T-helper 17 cell (primary cell): ENCODE measurements at regions not wholly inside any gene's neighbourhood (a gene's known extent, or its start where the extent isn't known, plus 50 kb on each side); places are given as distances from the start of the nearest gene placed in this dataset.

Experiments
- ATAC-seq: fragments of 150-1000 bp; cut with Tn5 transposase; 2 replicates; pipeline ENCODE4 v1.10.0; 2021; ENCODE audit warnings: mild to moderate bottlenecking, moderate library complexity
- DNase-seq, 3 donors: peaks; one replicate each; pipeline versions ENCODE4 v3.0.0 to v3.0.0-alpha.2; 2020 to 2021
- H3K9me3 ChIP-seq: one replicate; pipeline ENCODE4 v1.7.0; 2013; ENCODE audit warnings: low read length, mild to moderate bottlenecking; ENCODE audit not compliant: control insufficient read depth, poor library complexity, severe bottlenecking
- H3K27ac Mint-ChIP-seq: one replicate; pipeline ENCODE4 v1.8.0; 2022; ENCODE audit warnings: mild to moderate bottlenecking, moderate library complexity, mixed read lengths
- H3K27me3 Mint-ChIP-seq: one replicate; pipeline ENCODE4 v1.8.0; 2022; ENCODE audit warnings: mixed read lengths
- H3K36me3 Mint-ChIP-seq: one replicate; pipeline ENCODE4 v1.8.0; 2022; ENCODE audit warnings: low read depth, mixed read lengths
- H3K4me1 Mint-ChIP-seq: one replicate; pipeline ENCODE4 v1.8.0; 2022; ENCODE audit warnings: mild to moderate bottlenecking, mixed read lengths
- H3K4me3 Mint-ChIP-seq: one replicate; pipeline ENCODE4 v1.8.0; 2022; ENCODE audit warnings: mild to moderate bottlenecking, moderate library complexity, mixed read lengths

DNA sequence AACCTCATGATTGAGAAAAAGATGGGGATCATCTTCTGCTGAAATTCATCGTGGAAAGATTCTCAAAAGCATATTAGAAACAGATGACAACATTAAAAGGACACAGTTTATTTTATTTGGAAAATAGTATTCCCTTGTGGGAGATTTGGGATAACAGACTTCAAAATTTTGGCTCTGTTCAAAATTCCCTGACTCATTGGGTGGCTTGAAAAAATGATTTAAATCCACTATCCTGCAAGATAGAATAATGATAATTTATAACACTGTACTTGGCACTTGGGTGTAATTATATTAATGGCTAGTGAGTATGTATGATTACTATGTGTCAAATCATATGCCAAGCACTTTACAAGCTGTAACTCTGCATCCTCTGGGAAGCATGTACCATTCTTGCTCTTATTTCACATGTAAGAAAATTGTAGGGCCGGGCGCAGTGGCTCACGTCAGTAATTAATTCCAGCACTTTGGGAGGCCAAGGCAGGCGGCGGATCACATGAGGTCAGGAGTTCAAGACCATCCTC lies 128.8 kb downstream of the LMNTD1 start:
- H3K27me3 Mint-ChIP-seq = no peaks in the 10 kb centered on the region
- peaks cover 4% of the 10 kb centered on the region for H3K36me3 Mint-ChIP-seq
- no peaks in the 10 kb centered on the region for H3K9me3 ChIP-seq
- H3K4me3 Mint-ChIP-seq = no peak overlapping the region
- H3K4me1 Mint-ChIP-seq = no peaks in the 10 kb centered on the region
- H3K27ac Mint-ChIP-seq = no peak overlapping the region
- ATAC-seq (no peak), DNase-seq (no peak)

DNA sequence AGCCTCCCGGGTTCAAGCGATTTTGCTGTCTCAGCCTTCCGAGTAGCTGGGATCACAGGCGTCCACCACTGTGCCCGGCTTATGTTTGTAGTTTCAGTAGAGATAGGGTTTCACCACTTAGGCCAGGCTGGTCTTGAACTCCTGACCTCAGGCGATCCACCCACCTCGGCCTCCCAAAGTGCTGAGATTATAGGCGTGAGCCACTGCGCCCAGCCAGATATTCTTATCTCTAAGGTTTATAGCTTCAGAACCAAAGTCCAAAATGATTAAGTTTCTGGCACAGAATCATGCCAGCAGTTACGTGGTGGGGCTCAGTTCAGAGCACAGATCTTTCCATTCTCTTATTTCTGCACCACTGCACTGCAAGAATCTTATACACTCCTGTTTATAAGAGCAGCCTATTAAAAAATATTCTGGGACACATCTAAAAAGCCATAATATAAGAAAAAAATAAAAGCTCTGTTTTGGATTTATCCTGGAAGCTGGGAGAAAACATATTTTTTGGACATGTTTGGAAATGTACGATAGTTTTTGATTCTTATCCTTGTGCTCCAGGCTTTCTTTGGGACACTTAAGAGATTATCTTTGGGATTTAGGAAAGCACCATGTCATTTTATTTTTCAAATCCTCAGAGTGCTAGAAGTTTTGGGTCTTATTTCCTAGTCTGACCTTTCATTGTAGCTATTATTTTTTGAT lies 129.6 kb downstream of the LMNTD1 start:
- no peaks in the 10 kb centered on the region for H3K9me3 ChIP-seq
- no peaks in the 10 kb centered on the region for H3K4me1 Mint-ChIP-seq
- H3K36me3 Mint-ChIP-seq = peaks cover 4% of the 10 kb centered on the region
- no peak overlapping the region for H3K27ac Mint-ChIP-seq
- no peak for ATAC-seq
- no peak for DNase-seq
- H3K27me3 Mint-ChIP-seq = no peaks in the 10 kb centered on the region
- no peak overlapping the region for H3K4me3 Mint-ChIP-seq

DNA sequence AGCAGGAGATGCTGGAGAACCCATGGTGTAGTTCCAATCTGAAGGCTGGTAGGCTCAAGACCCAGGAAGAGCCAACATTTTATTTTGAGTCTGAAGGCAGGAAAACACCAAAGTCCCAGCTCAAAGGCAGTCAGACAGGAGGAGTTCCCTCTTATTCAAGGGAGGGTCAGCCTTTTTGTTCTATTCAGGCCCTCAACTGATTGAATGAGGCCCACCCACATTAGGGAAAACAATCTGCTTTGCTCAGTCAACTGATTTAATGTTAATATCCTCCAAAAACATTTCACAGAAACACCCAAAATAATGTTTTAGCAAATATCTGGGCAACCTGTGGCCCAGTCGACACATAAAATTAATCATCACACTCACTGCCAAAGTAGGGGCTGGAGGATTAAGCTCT lies 130.8 kb downstream of the LMNTD1 start:
- Mint-ChIP-seq H3K4me1 (no peaks in the 10 kb centered on the region), H3K27me3 (no peaks in the 10 kb centered on the region), H3K4me3 (no peak overlapping the region), H3K36me3 (peaks cover 4% of the 10 kb centered on the region), H3K27ac (no peak overlapping the region)
- no peak for DNase-seq
- ATAC-seq = no peak
- H3K9me3 ChIP-seq = no peaks in the 10 kb centered on the region

DNA sequence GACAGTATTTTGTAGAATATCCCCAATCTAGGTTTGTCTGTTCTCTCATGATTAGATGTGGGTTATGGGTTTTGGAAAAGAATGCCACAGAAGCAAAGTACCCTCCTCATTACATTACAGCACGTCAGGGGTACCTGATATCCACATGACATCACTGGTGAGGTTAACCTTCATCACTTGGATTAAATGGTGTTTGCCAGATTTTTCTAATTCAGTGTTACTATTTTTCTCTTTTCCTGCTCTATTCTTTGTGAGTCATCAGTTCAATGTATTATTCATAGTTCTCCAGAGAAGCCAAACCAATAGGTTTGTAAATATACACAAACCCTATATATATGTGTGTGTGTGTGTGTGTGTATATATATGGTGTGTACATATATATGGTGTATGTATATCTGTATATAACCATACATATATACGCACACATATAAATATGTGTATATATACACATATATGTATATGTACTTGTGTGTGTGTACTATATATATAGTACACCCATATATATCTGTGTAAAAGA lies 131.4 kb downstream of the LMNTD1 start:
- H3K9me3 ChIP-seq = no peaks in the 10 kb centered on the region
- Mint-ChIP-seq H3K27ac (no peak overlapping the region), H3K27me3 (peaks cover 2% of the 10 kb centered on the region), H3K36me3 (peaks cover 2% of the 10 kb centered on the region), H3K4me3 (no peak overlapping the region), H3K4me1 (no peaks in the 10 kb centered on the region)
- no peak for ATAC-seq
- DNase-seq = no peak

DNA sequence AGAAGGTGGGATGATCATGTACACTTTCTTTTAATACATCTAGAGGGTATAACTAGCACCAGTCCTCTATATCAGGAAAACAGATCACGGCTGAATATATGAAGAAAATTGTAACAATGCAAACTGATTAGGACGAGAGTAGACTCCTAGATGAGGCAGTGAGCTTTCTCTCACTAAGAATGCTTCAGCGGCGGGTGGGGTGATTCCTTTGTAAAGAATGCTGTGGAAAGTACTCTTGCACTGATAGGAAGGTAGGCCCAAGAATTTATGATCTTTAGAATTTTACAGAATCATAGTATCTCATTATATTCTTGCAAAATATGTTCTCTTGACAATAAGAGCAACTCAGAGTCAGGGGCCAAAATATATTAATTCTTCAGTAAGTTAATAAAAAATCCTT lies 133.0 kb downstream of the LMNTD1 start:
- ATAC-seq (no peak), DNase-seq (no peak)
- no peak overlapping the region for H3K27ac Mint-ChIP-seq
- H3K4me1 Mint-ChIP-seq = no peaks in the 10 kb centered on the region
- H3K4me3 Mint-ChIP-seq = no peak overlapping the region
- peaks cover 6% of the 10 kb centered on the region for H3K27me3 Mint-ChIP-seq
- H3K36me3 Mint-ChIP-seq = peaks cover 2% of the 10 kb centered on the region
- no peaks in the 10 kb centered on the region for H3K9me3 ChIP-seq

DNA sequence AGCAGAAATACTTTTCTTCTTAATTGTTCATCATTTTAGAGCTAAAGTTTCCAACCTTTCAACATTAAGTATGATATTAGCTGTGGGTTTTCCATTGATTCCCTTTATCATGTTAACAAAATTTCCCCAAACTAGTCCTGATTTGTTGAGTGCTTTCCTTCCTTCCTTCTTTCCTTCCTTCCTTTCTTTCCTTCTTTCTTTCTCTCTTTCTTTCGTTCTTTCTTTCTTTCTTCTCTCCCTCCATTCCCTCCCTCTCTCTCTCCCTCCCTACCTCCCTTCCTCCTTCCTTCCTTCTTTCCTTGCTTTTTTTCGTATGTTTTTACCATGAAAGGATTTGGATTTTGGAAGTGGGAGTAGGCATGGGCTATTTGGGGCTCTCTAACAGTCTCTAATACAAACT lies 133.5 kb downstream of the LMNTD1 start:
- Mint-ChIP-seq H3K36me3 (peaks cover 2% of the 10 kb centered on the region), H3K4me3 (no peak overlapping the region), H3K4me1 (no peaks in the 10 kb centered on the region), H3K27ac (no peak overlapping the region), H3K27me3 (peaks cover 6% of the 10 kb centered on the region)
- DNase-seq = no peak
- H3K9me3 ChIP-seq = no peaks in the 10 kb centered on the region
- no peak for ATAC-seq

DNA sequence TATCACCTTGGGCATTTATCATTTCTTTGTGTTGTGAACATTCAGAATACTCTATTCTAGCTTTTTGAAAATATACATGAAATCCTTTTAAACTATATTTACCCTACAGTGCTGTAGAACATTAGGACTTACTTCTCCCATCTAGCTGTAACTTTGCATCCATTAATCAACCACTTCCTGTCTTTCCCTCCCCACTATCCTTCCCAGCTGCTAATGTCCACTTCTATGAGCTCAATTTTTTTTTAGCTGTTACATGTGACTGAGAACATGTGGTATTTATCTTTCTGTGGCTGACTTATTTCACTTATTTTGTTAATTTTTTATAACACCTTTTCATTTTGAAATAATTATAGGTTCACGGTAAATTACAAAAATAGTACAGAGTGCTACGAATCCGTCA lies 136.0 kb downstream of the LMNTD1 start:
- Mint-ChIP-seq H3K4me1 (no peaks in the 10 kb centered on the region), H3K27me3 (peaks cover 17% of the 10 kb centered on the region), H3K27ac (no peak overlapping the region), H3K4me3 (no peak overlapping the region), H3K36me3 (peaks cover 2% of the 10 kb centered on the region)
- no peaks in the 10 kb centered on the region for H3K9me3 ChIP-seq
- ATAC-seq = no peak
- no peak for DNase-seq

DNA sequence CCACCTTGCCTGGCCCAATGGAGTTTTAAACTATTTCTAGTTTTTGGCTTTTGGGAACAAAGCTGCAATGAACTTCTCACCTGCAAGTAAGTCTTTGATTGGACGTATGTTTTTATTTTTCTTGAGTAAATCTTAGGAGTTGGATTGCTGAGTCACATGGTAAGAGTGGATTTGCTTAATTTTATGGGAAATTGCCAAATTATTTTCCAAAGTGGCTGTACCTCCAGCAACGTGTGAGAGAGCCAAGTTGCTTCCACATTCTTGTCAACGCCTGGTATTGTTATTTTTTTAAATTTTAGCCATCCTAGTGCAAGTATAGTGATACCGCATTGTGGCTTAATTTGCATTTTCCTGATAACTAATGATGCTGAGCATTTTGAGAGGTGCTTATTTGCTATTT lies 136.6 kb downstream of the LMNTD1 start:
- DNase-seq (no peak), ATAC-seq (no peak)
- Mint-ChIP-seq H3K27ac (no peak overlapping the region), H3K4me3 (no peak overlapping the region), H3K36me3 (peaks cover 2% of the 10 kb centered on the region), H3K4me1 (no peaks in the 10 kb centered on the region), H3K27me3 (peaks cover 17% of the 10 kb centered on the region)
- H3K9me3 ChIP-seq = no peaks in the 10 kb centered on the region

DNA sequence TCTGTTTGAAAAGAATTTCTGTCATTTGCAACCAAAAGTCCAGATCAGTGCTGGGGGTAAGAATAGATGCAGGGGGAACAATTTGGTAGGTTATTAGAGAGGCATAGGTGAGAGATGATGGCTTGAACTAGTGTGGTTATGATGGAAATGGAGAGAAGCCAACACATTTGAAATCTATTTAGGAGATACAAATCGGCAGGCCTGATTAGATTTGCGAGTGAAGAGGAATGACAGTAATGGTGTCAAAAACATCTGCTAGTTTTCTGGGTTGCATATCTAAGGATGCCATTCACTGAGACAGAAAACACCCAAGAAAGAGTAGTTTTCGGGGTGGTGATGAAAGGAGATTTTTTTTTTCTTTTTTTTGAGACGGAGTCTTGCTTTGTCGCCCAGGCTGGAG lies 138.1 kb downstream of the LMNTD1 start:
- peaks cover 2% of the 10 kb centered on the region for H3K36me3 Mint-ChIP-seq
- no peak overlapping the region for H3K27ac Mint-ChIP-seq
- peaks cover 20% of the 10 kb centered on the region for H3K27me3 Mint-ChIP-seq
- DNase-seq = no peak
- H3K4me3 Mint-ChIP-seq = no peak overlapping the region
- no peaks in the 10 kb centered on the region for H3K9me3 ChIP-seq
- H3K4me1 Mint-ChIP-seq = no peaks in the 10 kb centered on the region
- no peak for ATAC-seq

DNA sequence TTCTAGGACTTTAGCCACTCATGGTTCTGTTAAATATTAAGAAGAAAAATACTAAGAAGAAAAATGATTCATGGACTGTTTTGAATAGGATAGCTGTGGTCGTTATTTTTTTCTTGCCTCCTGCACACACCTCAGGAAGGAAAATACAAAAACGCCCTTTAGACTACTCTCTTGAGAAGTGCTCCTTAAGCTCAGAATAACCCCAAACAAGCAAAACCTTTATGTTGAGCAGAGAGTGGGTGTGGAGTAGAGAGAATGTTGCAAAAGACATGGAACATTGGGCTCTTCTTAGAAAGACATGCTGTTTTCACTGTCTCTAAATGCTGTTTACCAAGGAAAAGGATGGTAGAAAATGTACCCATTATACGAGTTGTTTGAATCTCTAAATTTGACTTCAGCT lies 140.3 kb downstream of the LMNTD1 start:
- Mint-ChIP-seq H3K27me3 (peaks cover 25% of the 10 kb centered on the region), H3K27ac (no peak overlapping the region), H3K36me3 (no peaks in the 10 kb centered on the region), H3K4me1 (no peaks in the 10 kb centered on the region), H3K4me3 (no peak overlapping the region)
- no peaks in the 10 kb centered on the region for H3K9me3 ChIP-seq
- no peak for DNase-seq
- no peak for ATAC-seq

DNA sequence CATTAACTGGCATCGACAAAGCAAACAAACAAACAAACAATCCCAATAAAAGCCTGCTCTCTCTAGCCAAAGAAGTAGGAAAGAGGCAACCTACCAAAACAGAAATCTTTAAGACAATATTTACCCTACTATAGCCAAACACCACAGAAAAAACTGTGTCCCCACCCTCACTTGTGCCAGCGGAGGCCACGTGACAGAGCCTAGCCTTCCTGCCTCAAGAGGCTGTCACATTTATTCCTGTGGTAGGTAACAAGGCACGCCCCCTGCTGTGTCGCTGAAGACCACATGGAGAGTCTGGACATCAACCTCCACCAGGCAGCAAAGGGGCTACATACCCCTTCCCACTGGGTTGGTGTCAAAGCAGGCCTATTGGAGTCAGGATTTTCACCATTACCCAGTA lies 148.1 kb downstream of the LMNTD1 start:
- H3K9me3 ChIP-seq = no peaks in the 10 kb centered on the region
- H3K27ac Mint-ChIP-seq = no peak overlapping the region
- no peak for ATAC-seq
- H3K36me3 Mint-ChIP-seq = peaks cover 2% of the 10 kb centered on the region
- no peaks in the 10 kb centered on the region for H3K4me1 Mint-ChIP-seq
- H3K4me3 Mint-ChIP-seq = no peak overlapping the region
- no peak for DNase-seq
- peaks cover 13% of the 10 kb centered on the region for H3K27me3 Mint-ChIP-seq

DNA sequence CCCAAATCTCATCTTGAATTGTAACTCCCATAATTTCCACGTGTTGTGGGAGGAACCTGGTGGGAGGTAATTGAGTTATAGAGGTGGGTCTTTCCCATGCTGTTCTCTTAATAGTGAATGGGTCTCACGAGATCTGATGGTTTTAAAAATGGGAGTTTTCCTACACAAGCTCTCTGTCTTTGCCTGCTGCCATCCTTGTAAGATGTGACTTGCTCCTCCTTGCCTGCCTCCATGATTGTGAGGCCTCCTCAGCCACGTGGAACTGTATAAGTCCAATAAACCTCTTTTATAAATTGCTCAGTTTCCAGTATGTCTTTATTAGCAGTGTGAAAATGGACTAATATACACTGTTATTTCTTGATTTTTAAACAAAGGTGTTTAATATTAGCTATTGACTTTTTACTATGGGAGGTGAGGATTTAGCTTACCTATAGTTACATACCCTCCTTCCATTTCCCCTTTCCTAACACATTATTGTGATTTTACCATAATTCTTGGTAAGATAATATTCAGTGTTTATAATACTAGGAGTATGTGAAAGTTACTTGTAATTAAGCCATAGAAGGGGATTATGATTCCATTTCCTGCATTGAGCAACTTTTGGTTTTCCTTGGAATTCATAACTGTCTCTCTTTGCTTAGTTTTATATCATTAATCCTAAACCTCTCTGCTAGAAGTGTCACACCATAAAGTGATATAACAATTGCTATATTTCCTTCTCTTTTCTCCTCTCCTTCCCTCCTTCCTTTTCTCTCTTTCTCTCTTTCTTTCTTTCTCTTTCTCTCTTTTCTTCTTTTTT lies 151.0 kb upstream of the KRAS start:
- no peaks in the 10 kb centered on the region for H3K9me3 ChIP-seq
- ATAC-seq (no peak), DNase-seq (no peak)
- Mint-ChIP-seq H3K4me1 (no peaks in the 10 kb centered on the region), H3K27ac (no peak overlapping the region), H3K36me3 (peaks cover 2% of the 10 kb centered on the region), H3K4me3 (no peak overlapping the region), H3K27me3 (peaks cover 10% of the 10 kb centered on the region)

DNA sequence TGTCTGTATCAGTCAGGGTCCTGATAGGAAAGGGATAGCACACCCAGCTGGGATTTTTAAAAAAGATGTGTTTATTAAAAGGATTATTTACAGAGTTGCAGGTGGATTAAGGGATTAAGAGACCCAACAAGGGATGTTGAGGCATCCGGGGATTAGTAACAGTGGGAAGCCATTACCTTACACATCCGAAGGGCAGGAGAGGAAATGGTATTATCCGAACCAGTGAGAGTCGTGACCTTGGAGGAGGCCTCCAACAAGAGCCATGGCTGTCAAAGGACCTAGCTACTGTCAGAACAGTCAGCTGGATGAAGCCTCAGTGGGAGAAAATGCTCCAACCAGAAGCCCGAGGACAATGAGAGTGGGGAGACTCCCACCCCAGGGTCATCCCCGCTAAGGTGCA lies 146.3 kb upstream of the KRAS start:
- H3K27me3 Mint-ChIP-seq = peaks cover 8% of the 10 kb centered on the region
- DNase-seq = no peak
- H3K27ac Mint-ChIP-seq = no peak overlapping the region
- no peak for ATAC-seq
- H3K4me3 Mint-ChIP-seq = no peak overlapping the region
- H3K4me1 Mint-ChIP-seq = no peaks in the 10 kb centered on the region
- H3K36me3 Mint-ChIP-seq = peaks cover 4% of the 10 kb centered on the region
- no peaks in the 10 kb centered on the region for H3K9me3 ChIP-seq
